ENCODE measurements at regions not wholly inside any gene's neighbourhood (a gene's known extent, or its start where the extent isn't known, plus 50 kb on each side); places are given as distances from the start of the nearest gene placed in this dataset.

- DNase-seq, result no peak
Observed at GRCh38 chr2:57539761-57540160, 506.8 kb upstream of the VRK2 start.

- no peak for DNase-seq
Observed at GRCh38 chr2:57542081-57542480, 504.5 kb upstream of the VRK2 start.

GRCh38 chr2:57543211-57543610, 503.4 kb upstream of the VRK2 start:
- no peak for DNase-seq

GRCh38 chr2:57544624-57545023, 502.0 kb upstream of the VRK2 start:
- DNase-seq, result no peak

GRCh38 chr2:57546478-57546877, 500.1 kb upstream of the VRK2 start:
- no peak for DNase-seq

GRCh38 chr2:57549642-57550102, 496.9 kb upstream of the VRK2 start:
- DNase-seq, result no peak

- DNase-seq, result no peak
Observed at GRCh38 chr2:57550912-57551311, 495.7 kb upstream of the VRK2 start.

- DNase-seq, result no peak
Observed at GRCh38 chr2:57552885-57553284, 493.7 kb upstream of the VRK2 start.

- no peak for DNase-seq
Observed at GRCh38 chr2:57554348-57554747, 492.3 kb upstream of the VRK2 start.

- no peak for DNase-seq
Observed at GRCh38 chr2:57558312-57558711, 488.3 kb upstream of the VRK2 start.

- no peak for DNase-seq
Observed at GRCh38 chr2:57562495-57562894, 484.1 kb upstream of the VRK2 start.

GRCh38 chr2:57563015-57563414, 483.6 kb upstream of the VRK2 start:
- DNase-seq, result no peak

- no peak for DNase-seq
Observed at GRCh38 chr2:57567245-57567644, 479.4 kb upstream of the VRK2 start.

GRCh38 chr2:57569396-57569795, 477.2 kb upstream of the VRK2 start:
- no peak for DNase-seq

- no peak for DNase-seq
Observed at GRCh38 chr2:57570961-57571360, 475.6 kb upstream of the VRK2 start.

GRCh38 chr2:57575700-57576268, 470.8 kb upstream of the VRK2 start:
- no peak for DNase-seq

GRCh38 chr2:57576983-57577382, 469.6 kb upstream of the VRK2 start:
- DNase-seq, result no peak

- DNase-seq, result no peak
Observed at GRCh38 chr2:57597940-57598339, 448.7 kb upstream of the VRK2 start.

- no peak for DNase-seq
Observed at GRCh38 chr2:57598551-57598950, 448.1 kb upstream of the VRK2 start.

- DNase-seq, result no peak
Observed at GRCh38 chr2:57602733-57603132, 443.9 kb upstream of the VRK2 start.

GRCh38 chr2:57614988-57615387, 431.6 kb upstream of the VRK2 start:
- DNase-seq, result no peak

- peak; percentile 42 for DNase-seq
Observed at GRCh38 chr2:57615855-57616556, 430.6 kb upstream of the VRK2 start.

- DNase-seq, result no peak
Observed at GRCh38 chr2:57617318-57617717, 429.3 kb upstream of the VRK2 start.

- DNase-seq, result no peak
Observed at GRCh38 chr2:57621122-57621663, 425.4 kb upstream of the VRK2 start.

GRCh38 chr2:57622009-57622408, 424.6 kb upstream of the VRK2 start:
- no peak for DNase-seq
